GM04504 (cell line): ENCODE measurements at regions not wholly inside any gene's neighbourhood (a gene's known extent, or its start where the extent isn't known, plus 50 kb on each side); places are given as distances from the start of the nearest gene placed in this dataset.
"Not testable (repeated sequence)": the region's sequence is repeated elsewhere in the genome, so short reads cannot be mapped to it uniquely, and the experiment has no call there.

Source experiments
- DNase-seq: peaks from one replicate; pipeline ENCODE4 v3.0.0-alpha.2; 2012; ENCODE audit warnings: low read depth

DNA sequence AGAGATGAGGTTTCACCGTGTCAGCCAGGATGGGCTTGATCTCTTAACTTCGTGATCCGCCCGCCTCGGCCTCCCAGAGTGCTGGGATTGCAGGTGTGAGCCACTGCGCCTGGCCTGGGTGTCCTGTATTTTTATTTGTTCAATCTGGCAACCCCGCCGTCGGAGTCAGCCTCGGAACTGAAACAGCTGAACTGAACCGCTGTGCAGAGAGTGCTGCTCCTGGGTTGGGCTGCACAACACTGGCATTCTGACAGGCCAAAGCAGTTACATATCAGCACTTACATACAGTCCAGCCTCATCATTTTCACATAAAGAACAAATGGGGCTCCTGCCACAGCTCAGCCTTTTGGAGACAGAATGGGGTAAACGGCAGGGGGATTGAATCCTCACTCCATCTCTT lies 185.6 kb downstream of the C9orf50 start:
- no peak for DNase-seq

DNA sequence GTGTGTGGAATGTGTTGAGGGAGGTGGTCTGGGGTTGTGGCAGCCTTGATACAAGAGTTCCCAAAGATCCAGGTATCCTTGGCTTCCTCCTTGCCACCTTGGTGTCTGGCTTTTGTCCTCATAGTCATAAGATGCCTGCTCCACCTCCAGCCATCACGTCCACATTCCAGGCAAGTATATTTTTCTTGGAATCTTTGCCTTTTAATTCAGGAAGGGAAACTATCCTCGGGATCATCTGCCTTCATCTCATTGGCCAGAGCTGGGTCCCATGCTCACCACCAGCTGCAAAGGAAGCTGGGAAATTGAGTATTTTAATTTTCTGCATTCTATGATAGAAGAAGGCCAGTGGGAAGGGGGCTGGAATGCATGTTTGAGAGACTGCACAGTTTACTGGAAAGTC lies 186.7 kb downstream of the C9orf50 start:
- no peak for DNase-seq

DNA sequence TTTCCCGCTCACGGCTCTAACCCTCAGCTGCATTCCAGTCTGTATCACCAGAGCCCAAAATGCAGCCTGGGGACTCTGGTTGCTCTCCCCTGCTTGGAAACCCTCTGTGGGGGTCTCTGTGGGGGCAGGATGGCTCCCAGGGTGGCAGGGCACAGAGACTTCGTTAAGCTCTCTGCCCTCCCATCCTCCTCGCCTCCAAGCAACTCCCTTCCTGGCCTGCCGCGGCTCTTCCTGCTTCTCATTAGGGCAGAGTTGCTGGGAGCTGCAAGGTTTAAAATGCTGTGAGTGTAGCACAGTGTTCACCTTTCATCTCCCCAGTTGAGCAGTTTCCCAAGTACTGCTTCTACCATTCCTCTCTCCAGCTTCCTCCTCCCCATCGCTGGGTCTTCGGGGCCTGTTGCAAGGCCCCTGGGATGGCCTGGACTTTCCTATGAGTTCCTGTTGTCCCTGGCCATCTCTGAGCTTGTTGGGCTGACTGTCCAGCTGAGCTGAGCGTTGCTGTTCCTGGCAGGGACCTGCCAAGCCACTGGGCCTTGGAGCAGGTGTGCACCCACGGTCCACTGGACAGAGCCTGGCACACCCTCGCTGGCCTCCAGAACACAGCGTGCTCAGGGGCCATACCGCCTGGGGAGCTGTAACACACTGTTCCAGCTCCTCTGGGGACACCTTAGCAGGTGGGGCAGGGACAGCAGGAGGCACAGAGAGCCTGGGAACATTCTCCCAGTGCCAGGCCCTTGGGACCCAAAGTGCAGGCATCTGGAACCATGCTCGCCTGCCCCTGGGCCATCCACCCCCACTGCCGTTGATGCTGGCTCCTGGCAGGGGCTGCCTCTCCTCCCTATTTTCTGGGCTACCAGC lies 188.4 kb downstream of the C9orf50 start:
- DNase-seq: no peak

DNA sequence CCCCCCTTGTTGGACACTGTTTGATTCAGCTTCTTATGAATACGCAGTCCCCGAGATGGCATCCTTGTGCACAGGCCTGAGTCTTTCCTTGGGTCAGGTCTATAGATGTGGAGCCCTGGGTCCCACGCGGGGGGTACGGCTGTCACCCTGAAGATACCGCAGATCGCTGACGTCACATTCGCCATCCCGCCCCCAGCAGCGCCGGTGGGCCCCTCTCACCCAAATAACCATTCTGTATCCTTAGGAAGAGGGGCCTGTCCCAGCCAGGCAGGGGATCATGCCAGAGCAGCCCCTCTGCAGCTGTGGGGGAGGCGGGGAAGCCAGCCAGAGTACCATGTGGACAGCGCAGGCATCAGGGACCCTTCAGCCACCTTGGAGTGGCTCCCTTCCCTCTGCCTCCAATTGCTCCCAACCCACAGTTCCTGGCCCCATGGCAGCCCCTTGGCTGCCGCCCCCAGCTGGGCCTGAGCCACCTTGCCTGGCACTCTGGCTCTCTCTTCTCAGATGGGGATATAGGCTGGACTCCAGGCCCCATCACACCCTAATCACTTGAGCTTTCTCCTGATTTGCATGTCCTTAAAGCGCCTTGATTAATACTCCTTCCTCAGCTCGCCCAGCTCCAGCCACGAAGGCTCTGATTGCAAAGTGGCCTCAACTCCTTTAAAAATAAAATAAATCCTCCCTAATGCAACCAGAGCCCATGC lies 189.8 kb downstream of the C9orf50 start:
- DNase-seq: no peak

DNA sequence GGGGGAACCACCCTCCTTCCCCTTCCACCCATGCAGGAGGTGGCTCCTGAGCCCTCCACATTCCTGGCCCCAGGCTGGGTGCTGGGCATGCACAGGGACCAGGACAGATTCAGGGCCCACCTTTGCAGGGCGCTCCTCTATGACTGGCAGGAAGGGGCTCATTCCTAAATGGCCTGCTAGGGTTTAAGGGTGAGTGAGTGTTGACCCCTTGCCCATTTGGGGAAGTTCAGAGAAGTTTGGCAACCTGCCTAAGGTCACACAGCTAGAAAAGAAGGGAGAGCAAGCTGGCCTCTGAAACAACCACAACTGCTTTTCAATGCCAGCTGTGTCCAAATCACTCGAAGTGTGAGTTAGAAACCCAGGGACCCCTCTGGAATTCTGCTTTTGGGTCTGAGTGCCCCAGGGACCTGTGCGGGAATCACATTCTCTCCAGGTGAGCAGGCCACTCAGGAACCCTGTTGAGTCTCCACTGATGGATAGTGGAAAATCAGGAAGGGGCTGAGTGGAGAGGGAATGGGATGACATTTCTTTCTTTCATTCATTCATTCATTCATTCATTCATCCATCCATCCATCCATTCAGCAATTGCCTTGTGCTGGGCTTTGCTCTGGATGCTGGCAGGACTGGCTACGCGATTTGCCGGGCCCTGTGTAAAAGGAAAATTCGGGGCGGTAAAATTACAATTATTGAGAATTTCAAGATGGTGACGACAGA lies 191.9 kb downstream of the C9orf50 start:
- no peak for DNase-seq

DNA sequence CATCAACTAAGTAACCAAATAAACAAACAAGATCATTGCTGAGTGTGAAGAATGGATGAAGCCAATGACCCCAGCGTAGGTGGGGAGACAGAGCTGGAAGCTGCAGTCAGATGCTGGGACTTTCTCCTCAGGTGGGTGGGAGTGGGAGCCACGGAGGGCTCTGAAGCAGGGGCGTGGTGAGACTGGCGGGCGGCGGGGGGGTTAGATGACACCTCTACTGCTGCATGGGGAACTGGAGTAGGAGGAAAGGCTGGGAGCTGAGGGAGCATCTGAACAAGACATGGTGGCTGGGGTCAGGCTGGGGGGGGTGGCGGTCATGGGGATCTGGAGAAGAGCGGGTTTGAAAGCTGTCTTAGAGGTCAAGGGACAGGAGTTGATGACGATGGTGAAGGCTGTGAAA lies 193.8 kb downstream of the C9orf50 start:
- DNase-seq: no peak

DNA sequence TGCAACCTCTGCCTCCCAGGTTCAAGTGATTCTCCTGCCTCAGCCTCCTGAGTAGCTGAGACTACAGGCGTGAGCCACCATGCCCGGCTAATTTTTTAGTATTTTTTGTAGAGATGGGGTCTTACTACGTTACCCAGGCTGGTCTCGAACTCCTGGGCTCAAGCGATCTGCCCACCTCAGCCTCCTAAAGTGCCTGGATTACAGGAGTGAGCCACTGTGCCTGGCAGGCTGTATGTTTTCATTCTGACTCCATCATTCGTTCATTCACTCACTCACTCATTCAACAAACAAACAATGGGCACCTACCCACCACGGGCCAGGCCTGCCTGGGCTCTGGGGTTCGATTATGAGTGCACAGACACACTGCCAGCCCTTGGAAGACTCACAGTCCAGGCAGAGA lies 197.1 kb downstream of the C9orf50 start:
- DNase-seq: not testable (repeated sequence)

DNA sequence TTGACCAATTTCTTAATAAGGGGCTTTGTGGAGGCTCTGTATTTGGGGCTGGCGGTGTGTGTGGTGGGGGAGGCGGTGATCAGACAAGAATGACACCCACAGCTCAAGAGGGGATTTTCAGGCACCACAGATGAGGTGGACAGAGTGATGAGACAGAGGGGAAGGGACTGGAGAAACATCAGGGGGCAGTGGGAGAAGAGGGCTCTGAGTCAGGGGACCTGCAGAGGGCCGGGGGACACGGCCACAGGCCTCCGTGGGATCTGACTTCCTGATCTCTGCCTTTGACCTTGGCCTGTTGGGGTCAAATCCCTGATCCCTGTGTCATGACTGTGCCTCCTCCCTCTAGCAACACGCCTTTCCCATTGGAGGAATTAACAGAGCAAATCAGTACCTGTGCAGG lies 197.7 kb downstream of the C9orf50 start:
- no peak for DNase-seq

DNA sequence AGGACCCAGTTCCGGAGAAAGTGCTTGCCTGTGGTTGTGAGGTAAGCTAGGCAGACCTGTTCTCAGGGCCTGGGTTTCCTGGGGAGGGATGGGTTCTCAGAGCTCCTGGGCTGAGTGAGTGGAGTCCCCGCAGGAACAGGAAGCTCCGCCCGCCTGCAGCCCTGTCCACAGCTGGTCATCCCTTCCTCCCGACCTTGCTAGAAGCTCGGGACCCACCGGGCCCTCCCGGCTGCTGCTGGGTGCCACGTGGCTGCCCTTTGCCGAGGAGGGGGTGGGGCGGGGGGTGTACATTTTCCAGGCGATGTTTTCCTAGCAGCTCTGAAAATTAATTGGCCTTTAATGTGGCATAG lies 198.1 kb downstream of the C9orf50 start:
- no peak for DNase-seq

DNA sequence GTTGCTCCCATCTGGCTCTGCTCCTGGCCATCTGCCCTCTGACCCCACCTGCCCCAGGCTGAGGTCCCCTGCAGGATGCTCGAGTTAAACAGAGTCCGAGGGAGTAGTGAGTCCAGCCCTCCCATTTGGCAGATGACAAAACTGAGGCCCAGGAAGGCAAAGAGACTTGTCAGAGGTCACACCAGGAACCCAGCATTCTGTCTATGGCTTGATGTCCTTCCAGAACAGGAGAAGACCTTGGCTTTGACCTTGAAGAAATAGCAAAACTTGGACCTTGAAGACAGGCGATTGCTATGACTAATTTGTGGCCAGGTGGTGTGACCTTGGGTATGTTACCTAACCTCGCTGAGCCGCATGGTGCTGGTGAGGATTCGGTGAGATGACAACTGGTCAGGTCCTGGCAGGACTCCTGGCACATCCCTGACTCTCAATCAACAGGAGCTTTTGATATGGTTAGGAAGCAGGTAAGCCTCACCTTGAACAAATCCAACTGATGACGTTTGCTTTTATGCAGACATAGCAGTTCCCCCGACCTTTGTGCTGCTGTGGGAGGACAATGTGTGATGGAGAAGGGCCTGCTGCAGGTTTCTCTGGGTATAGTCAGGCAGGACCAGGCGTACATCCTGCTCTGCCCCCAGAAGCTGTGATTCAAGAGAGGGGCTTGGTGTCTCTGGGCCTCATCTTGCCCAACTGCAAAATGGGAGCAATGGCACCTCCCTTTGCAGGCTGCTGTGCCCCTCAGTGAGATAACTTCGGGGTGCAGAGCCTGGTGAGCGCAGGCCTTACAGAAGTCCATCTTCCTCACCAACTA lies 198.7 kb downstream of the C9orf50 start:
- DNase-seq: no peak

DNA sequence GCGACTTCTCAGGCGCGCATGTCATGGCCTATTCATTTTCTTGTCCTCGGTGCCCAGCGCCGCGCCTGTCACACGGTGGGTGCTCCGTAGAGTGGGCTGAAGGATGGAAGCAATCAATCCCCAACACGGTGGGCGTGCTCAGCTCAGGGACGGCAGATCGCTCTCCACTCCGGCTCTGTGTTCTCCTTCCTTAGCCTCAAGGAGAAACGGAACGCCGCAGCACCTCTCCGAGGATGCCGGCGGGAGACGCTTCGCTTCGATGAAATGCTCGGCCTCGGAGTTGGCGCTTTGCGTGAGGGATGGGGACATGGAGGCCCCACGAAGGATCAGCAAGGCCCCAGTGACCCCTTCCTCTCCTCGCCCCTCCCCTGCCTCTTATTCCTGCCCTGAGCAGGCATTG lies 199.5 kb downstream of the C9orf50 start:
- DNase-seq: no peak

DNA sequence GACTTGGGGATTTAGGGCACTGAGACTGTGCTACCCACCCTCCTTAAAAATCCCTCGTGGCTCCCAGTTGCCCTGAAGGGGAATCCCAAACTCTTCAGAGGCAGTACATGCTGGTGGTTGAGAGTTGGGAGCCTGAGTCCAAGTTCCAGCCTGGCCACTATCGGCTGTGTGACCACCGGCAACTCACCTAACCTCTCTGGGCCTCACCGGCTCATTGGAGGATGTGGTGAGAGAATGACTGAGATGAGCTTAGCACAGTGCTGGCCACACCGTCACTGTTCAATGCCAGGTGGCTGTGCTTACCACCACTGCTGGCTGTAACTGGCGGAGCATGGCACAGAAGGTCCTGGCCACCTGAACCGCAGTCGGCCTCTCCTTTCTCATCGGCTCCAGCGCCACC lies 200.2 kb downstream of the C9orf50 start:
- no peak for DNase-seq

DNA sequence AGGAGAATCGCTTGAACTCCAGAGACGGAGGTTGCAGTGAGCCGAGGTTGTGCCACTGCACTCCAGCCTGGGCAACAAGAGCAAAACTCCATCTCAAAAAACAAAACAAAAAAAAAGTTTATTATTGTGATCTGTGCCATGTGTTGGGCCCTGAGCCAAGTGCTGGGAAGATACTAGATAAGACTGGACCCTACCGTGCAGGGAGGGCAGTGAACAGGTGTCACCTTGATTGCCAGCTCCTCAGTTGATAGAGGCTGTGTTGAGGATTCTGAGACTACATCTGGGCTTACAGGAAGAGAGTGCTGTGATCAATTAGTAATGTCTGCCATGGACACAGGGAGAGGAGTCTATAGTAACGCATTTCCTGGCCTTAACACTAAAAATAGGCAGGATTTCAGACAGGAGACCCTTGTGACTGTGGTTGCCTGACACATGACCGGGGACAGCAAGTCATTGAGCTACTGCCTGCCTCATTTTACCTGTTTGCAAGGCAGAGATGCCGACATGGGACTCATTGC lies 201.5 kb downstream of the C9orf50 start:
- no peak for DNase-seq

DNA sequence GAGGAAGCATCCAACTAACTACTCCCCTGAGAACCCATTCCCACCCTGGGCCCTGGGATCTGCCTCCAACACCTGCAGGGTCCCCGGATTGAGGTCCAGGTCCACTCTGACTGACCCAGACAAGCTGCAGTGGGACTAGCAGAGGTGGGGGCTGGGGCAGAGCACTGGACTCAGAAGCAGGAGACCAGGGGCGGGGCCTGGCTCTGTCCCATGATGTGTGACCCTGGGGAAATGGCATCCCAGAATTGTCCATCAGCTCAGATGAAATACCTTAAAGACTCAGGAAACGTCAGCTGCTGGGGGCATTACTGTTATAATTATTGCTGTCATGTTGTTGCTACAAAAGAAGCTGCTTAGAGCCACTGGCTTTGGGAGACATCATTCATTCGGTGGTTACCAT lies 202.4 kb downstream of the C9orf50 start:
- DNase-seq: no peak

DNA sequence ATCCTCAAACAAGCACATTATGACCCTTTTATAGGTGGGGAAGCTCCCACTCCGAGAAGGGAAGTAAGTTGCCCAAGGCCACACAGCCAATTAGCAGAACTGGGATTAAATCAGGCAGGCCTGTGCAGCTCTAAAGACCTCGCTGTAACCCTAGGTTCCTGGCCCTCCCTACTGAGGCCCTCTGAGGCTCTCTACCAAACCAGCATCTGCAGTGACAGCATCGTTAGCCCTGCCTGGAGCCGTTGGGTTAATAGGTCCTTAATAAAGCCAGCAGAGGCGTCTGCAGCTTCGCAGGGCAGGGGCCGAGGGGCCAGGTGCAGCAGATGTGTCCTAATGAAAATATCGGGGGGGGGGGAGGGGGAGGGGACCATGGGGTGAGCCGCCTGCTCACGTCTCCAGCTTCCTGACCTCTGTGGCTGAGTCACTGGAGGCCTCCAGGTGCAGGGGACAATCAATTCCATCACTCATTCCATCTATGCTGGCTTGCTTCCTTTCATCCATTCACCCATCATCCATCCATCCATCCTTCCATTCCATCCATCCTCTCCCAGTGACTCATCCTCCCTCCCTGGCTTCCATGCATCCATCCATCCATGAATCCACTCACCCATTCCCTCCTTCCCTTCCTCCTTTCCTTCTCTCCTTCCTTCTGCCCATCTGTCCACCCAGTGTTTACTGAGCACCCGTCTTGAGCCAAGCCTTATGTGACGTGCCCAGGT lies 203.9 kb downstream of the C9orf50 start:
- no peak for DNase-seq

DNA sequence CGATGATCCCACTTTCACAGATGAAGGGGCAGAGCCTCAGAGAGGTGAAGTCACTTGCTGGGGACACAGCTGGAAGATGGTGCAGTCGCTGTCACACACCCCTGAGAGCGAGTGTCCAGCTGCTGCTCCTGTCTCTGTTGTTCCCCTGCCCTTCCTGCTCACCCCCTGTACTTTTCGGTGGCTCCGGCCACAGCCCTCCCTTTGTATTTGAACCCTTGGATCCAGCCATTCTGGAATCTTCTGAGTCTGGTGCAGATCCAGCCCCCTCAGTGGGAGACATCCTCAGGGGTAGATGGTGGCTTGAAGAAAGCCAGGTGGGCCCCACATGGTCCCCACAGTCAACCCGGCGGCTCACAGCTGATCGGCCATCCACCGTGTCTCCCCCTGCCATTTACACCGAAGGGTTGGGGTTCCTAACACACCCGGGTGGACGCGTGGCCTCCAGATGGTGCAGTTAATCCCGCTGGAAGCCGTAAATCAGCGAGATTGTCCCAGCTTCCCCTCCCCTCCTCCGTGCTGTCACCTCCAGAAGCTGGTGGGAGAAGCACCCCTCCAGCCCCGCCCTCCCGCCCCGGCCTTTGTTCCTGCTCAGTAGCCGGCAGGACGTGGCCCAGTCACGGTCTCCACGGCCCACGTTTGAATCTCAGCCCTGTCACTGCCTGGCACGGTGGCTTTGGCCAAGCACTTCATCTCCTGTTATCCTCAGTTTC lies 204.8 kb downstream of the C9orf50 start:
- no peak for DNase-seq

DNA sequence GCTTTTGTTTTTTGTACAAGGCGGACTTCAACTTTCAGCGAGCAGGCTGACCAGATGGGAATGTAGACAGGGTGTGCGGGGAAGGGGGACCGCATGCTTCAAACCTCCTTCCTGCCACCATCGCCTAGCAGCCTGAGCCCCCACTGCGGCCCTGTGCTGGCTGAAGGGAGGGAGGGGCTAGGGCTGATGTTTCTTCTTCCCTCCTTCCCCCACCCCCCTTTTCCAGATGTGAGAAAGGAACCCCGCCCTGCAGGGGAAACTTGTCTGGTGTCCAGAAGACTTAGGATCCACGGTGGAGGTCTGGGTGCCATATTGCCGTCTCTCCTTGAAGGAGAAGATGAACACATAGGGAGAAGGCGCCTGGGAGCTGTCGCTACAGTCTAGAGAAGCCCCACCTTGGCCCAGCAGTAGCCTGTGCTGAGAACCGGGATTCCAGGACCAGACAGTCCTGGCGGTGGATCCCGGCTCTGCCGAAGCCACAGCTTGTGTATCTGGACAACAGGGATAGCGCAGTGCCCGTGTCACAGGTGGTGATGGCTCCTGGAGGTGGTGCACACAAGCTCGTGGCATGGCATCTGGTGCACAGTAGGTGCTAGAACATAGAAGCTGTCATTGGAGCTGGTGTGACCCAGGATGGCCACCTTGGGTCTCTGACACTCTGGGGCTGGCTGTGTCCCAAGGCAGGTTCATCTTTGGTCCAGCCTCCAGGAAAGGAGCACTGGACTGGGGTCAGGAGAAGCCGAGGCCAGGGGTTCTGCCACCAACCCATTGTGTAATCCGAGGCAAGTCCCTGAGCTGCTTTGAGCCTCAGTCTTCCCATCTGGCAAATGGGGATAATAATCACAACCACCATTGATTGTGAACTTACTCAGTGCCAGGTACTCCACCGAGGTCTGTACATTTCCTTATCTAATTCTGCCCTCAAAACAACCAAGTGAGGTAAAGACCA lies 205.6 kb downstream of the C9orf50 start:
- DNase-seq: no peak

DNA sequence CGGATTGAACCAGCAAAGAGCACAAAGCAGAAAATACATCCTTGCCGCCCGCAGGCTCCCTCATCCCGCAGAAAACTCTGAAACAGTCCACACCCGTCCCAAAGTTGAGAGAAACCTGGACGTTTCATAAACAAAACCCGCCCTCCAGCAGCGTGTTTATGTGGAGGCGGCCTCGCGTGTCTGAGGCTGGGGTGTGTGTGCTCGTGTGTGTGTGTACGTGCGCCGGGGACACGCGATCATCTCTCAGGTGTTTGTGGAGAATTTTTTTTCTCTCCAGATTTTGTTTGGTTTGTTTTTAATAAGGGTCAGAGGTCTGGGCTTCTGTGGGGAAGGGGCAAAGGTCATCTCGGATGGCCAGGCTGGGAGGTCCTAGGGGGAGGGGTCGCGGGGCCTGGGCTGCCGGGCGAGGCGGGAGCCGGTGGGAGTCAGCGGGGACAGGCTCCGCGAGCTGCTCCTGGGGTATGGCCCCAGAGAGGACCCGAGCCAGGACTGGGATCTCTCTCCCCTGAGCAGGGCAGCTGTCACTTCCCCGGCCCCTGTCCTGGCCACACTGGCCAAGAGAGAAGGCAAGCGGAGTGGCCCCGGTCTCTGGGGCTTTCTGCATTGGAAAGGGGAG lies 206.4 kb downstream of the C9orf50 start:
- no peak for DNase-seq
